ENCODE measurements at regions not wholly inside any gene's neighbourhood (a gene's known extent, or its start where the extent isn't known, plus 50 kb on each side); places are given as distances from the start of the nearest gene placed in this dataset.
"Not testable (repeated sequence)": the region's sequence is repeated elsewhere in the genome, so short reads cannot be mapped to it uniquely, and the experiment has no call there.

- DNase-seq (ENCODE audit: low spot score) = no peak
- intact Hi-C loops (cut with DNase I) = no loop called here
Observed at GRCh38 chr4:60611762-60612496, 588.2 kb upstream of the ADGRL3 start.

- intact Hi-C loops (cut with DNase I) = no loop called here
- DNase-seq (ENCODE audit: low spot score) = no peak
Observed at GRCh38 chr4:60617731-60618130, 582.4 kb upstream of the ADGRL3 start.

- no peak for DNase-seq (ENCODE audit: low spot score)
- intact Hi-C loops (cut with DNase I) = no loop called here
Observed at GRCh38 chr4:60619531-60620305, 580.4 kb upstream of the ADGRL3 start.

- DNase-seq (ENCODE audit: low spot score) = no peak
- intact Hi-C loops (cut with DNase I) = no loop called here
Observed at GRCh38 chr4:60637976-60638375, 562.1 kb upstream of the ADGRL3 start.

GRCh38 chr4:60648774-60649173 is 551.4 kb upstream of the ADGRL3 start:
- intact Hi-C loops (cut with DNase I) = no loop called here
- no peak for DNase-seq (ENCODE audit: low spot score)

- no peak for DNase-seq (ENCODE audit: low spot score)
- intact Hi-C loops (cut with DNase I) = no loop called here
Observed at GRCh38 chr4:60652933-60653332, 547.2 kb upstream of the ADGRL3 start.

GRCh38 chr4:60655356-60655755 is 544.8 kb upstream of the ADGRL3 start:
- intact Hi-C loops (cut with DNase I) = no loop called here

GRCh38 chr4:60656171-60656570 is 544.0 kb upstream of the ADGRL3 start:
- no peak for DNase-seq (ENCODE audit: low spot score)
- intact Hi-C loops (cut with DNase I) = no loop called here

More at GRCh38 chr4:60655356-60655755, 544.8 kb upstream of the ADGRL3 start:
- no peak for DNase-seq (ENCODE audit: low spot score)

- DNase-seq (ENCODE audit: low spot score) = no peak
- intact Hi-C loops (cut with DNase I) = no loop called here
Observed at GRCh38 chr4:60657041-60657440, 543.1 kb upstream of the ADGRL3 start.

- DNase-seq (ENCODE audit: low spot score) = no peak
- intact Hi-C loops (cut with DNase I) = no loop called here
Observed at GRCh38 chr4:60657807-60658206, 542.3 kb upstream of the ADGRL3 start.

GRCh38 chr4:60663769-60664168 is 536.4 kb upstream of the ADGRL3 start:
- intact Hi-C loops (cut with DNase I) = no loop called here
- DNase-seq (ENCODE audit: low spot score) = no peak

GRCh38 chr4:60682901-60683300 is 517.2 kb upstream of the ADGRL3 start:
- DNase-seq (ENCODE audit: low spot score) = no peak
- intact Hi-C loops (cut with DNase I) = no loop called here

- DNase-seq (ENCODE audit: low spot score) = no peak
- intact Hi-C loops (cut with DNase I) = no loop called here
Observed at GRCh38 chr4:60683357-60683756, 516.8 kb upstream of the ADGRL3 start.

- intact Hi-C loops (cut with DNase I) = no loop called here
- no peak for DNase-seq (ENCODE audit: low spot score)
Observed at GRCh38 chr4:60683973-60684372, 516.2 kb upstream of the ADGRL3 start.

GRCh38 chr4:60696062-60696461 is 504.1 kb upstream of the ADGRL3 start:
- intact Hi-C loops (cut with DNase I); DNase-seq (ENCODE audit: low spot score): not testable (repeated sequence)

GRCh38 chr4:60709061-60709460 is 491.1 kb upstream of the ADGRL3 start:
- intact Hi-C loops (cut with DNase I) = no loop called here
- no peak for DNase-seq (ENCODE audit: low spot score)

GRCh38 chr4:60718874-60719273 is 481.3 kb upstream of the ADGRL3 start:
- intact Hi-C loops (cut with DNase I) = no loop called here
- no peak for DNase-seq (ENCODE audit: low spot score)

GRCh38 chr4:60721685-60722084 is 478.4 kb upstream of the ADGRL3 start:
- DNase-seq (ENCODE audit: low spot score) = no peak
- intact Hi-C loops (cut with DNase I) = no loop called here

- intact Hi-C loops (cut with DNase I) = no loop called here
- DNase-seq (ENCODE audit: low spot score) = no peak
Observed at GRCh38 chr4:60723796-60724195, 476.3 kb upstream of the ADGRL3 start.

- intact Hi-C loops (cut with DNase I) = no loop called here
- DNase-seq (ENCODE audit: low spot score) = no peak
Observed at GRCh38 chr4:60724623-60725022, 475.5 kb upstream of the ADGRL3 start.

- intact Hi-C loops (cut with DNase I) = no loop called here
- DNase-seq (ENCODE audit: low spot score) = no peak
Observed at GRCh38 chr4:60726779-60727178, 473.3 kb upstream of the ADGRL3 start.

All from posterior vena cava (tissue), 2 donors.